GM12875 (cell line): ENCODE measurements at regions not wholly inside any gene's neighbourhood (a gene's known extent, or its start where the extent isn't known, plus 50 kb on each side); places are given as distances from the start of the nearest gene placed in this dataset.

Source experiments
- H3K4me3 ChIP-seq: one replicate; pipeline ENCODE4 v1.5.1; 2011; ENCODE audit warnings: low read depth, low read length, control low read depth
- TF ChIP-seq, protein P1 (sequence below): IDR thresholded peaks from 2 replicates; pipeline ENCODE4 v1.5.1; 2011; ENCODE audit warnings: low read depth, mild to moderate bottlenecking, control low read depth, inconsistent platforms, low read length, moderate library complexity, borderline replicate concordance; ENCODE audit not compliant: insufficient read depth

DNA sequence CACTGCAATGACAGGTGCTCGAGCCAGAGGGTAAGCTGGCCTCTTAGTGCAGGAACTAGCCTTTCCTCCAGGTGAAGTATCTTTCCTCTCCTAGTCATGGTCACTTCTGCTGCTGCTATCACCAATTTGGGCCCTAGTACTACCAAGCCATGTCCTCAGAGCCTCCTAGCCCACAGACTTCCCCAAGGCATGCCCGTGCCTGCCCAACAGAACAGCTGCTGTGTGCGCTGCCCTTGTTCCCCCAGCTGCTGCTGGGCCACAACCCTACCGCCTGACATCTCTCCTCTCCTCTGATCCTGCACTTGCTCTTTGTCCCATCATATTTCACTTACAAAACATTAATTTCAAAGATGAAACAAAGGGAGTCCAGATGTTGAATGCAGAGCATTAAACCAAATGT lies 168.5 kb upstream of the FREM2 start:
- TF ChIP-seq, protein P1, sequence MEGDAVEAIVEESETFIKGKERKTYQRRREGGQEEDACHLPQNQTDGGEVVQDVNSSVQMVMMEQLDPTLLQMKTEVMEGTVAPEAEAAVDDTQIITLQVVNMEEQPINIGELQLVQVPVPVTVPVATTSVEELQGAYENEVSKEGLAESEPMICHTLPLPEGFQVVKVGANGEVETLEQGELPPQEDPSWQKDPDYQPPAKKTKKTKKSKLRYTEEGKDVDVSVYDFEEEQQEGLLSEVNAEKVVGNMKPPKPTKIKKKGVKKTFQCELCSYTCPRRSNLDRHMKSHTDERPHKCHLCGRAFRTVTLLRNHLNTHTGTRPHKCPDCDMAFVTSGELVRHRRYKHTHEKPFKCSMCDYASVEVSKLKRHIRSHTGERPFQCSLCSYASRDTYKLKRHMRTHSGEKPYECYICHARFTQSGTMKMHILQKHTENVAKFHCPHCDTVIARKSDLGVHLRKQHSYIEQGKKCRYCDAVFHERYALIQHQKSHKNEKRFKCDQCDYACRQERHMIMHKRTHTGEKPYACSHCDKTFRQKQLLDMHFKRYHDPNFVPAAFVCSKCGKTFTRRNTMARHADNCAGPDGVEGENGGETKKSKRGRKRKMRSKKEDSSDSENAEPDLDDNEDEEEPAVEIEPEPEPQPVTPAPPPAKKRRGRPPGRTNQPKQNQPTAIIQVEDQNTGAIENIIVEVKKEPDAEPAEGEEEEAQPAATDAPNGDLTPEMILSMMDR, result no peak
- no peak overlapping the region for H3K4me3 ChIP-seq

DNA sequence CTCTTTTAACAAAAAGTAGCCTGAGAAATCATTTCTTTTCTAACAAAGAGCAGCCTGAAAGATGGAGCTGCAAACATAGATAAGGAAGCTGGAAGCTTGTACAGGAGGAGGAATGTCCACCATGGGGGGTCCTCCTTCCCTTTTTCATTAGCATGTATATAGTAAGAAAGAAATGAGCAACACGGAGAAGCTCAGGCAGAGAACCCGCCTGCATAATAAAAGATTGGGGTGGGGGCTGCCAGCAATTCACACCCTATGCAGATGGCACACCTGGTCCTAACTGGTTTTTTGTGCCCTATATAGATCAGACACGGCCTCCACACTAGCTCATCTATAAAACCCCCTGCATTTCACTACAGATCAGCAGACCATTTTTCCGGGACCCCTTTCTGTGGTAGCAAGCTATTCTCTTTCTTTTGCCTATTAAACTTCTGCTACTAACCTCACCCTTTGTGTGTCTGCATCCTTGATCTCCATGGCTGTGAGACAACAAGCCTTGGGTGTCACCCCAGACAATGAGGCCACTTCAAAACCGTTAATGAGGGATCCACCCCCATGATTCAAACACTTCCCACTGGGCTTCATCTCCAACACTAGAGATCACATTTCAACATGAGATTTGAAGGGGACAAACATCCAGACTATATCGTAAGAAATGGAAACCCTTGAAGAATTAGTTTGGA lies 167.5 kb upstream of the FREM2 start:
- H3K4me3 ChIP-seq, result no peak overlapping the region
- TF ChIP-seq, protein P1, result no peak

DNA sequence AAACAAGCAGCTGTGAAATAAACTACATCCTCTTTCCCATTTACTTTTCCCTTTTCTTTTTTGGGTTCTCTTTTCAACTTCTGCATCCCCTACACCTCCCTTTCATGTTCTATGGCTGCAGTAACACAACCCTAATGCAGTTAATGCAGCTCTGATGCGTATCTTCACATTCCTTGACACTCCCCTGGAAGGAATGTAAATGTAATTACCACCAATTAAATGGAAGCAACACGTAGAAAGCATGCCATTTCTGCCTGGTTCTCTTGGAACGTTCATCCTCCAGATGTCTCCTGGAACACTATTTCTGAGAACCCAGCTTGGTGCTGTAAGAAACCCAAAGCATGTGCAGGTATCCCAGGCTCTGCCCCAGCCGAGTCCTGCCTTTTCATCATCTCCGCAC lies 166.8 kb upstream of the FREM2 start:
- H3K4me3 ChIP-seq, result no peak overlapping the region
- TF ChIP-seq, protein P1, result no peak

DNA sequence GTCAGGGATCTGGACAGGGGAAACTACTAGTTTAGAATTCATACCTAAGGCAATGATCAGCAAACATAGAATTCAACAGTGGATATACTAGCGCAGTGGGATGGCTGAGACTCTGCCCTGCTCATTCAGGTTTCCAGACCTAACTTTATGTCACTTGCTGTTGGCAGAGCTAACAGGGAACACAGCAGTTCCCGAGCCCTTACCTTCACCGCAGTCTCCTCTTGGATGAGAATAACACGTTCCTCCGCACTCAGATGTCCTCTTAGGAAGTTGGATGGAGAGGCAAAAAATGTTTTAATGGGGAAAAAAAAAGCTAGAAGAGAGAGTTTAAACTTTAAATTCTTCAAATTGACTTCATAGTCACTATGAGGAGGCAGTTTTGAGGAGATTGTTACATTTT lies 159.7 kb upstream of the FREM2 start:
- TF ChIP-seq, protein P1, result no peak
- H3K4me3 ChIP-seq, result no peak overlapping the region

DNA sequence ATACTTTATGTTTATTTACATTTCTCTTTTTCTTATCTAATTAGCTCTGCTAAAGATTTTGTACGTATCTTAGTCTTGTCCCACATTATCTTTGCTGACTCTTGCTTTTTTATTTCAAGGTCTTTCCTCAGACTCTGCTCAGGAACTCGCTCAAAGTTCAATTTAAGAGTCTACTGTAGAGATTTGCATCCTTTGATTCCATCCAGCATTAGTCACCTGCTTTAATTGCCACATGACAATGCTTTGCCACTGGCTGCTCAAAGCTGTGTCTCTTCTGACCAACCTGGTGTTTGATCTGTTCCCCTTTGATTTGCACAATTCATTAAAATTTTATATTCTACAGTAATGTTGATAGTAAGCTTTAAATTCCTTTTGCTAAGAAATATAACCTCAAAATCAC lies 157.9 kb upstream of the FREM2 start:
- H3K4me3 ChIP-seq, result no peak overlapping the region
- TF ChIP-seq, protein P1, result no peak

DNA sequence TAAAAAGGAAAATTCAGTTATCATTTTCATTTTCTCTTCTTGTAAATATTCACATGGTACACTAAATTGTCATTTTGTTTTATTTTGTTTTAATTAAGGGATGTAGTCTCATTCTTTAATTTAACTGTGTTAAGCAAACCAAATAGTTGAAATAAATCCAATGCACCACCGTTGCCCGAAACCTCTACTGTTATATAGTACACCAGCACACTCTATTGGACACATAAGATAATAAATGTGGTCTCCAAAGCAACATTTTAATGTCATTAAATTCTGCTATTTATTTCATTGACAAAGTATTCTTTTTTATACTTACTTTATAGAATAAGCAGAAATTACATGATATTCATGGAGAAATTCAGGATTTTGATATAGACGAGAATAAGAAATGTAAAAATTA lies 156.4 kb upstream of the FREM2 start:
- TF ChIP-seq, protein P1, result no peak
- H3K4me3 ChIP-seq, result no peak overlapping the region

DNA sequence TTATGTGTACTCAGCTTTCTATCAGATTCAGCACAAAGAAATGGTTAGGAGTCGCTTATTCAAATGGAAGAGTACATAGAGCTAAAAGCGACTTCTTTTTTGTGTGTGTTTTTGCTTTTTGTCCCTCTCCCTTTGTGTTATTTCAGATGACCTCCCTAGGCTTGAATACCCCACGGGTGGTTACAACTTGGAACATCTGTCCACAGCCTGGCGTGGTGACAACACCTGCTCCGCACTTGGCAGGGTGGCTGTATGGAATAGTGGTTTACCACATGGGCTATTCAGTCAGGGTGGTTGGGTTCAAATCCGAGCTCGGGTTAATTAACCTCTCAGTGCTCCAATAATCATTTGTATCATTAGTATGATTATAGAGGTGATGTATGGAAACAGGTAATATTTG lies 151.6 kb upstream of the FREM2 start:
- TF ChIP-seq, protein P1, result no peak

More for the DNA sequence above, 151.6 kb upstream of the FREM2 start:
- H3K4me3 ChIP-seq, result no peak overlapping the region
